ENCODE measurements at regions not wholly inside any gene's neighbourhood (a gene's known extent, or its start where the extent isn't known, plus 50 kb on each side); places are given as distances from the start of the nearest gene placed in this dataset.

- no peaks in the 10 kb centered on the region for H3K36me3 Mint-ChIP-seq
- H3K9me3 Mint-ChIP-seq: no peaks in the 10 kb centered on the region
- no peak overlapping the region for H3K4me3 Mint-ChIP-seq
- no peak for DNase-seq (ENCODE audit: extremely low spot score, unreplicated experiment)
- H3K27ac Mint-ChIP-seq: peak overlapping the region; percentile 58
- H3K27me3 Mint-ChIP-seq: no peaks in the 10 kb centered on the region
- no peak for TF ChIP-seq CTCF (conservative IDR thresholded peaks at IDR 0.05)
- peaks cover 32% of the 10 kb centered on the region for H3K4me1 Mint-ChIP-seq (ENCODE audit: unreplicated experiment)
These were observed 151.9 kb upstream of the MCTP2 start for GRCh38 chr15:94079459-94079858.

- Mint-ChIP-seq H3K27me3 (no peaks in the 10 kb centered on the region), H3K36me3 (no peaks in the 10 kb centered on the region), H3K27ac (no peak overlapping the region), H3K4me3 (no peak overlapping the region), H3K9me3 (no peaks in the 10 kb centered on the region), H3K4me1 (ENCODE audit: unreplicated experiment) (peaks cover 21% of the 10 kb centered on the region)
- DNase-seq (ENCODE audit: extremely low spot score, unreplicated experiment): no peak
- no peak for TF ChIP-seq CTCF (conservative IDR thresholded peaks at IDR 0.05)
These were observed 153.4 kb upstream of the MCTP2 start for GRCh38 chr15:94077938-94078337.

GRCh38 chr15:94075349-94075748 is 156.0 kb upstream of the MCTP2 start:
- DNase-seq (ENCODE audit: extremely low spot score, unreplicated experiment): no peak
- no peaks in the 10 kb centered on the region for H3K27me3 Mint-ChIP-seq
- no peaks in the 10 kb centered on the region for H3K36me3 Mint-ChIP-seq
- TF ChIP-seq CTCF (conservative IDR thresholded peaks at IDR 0.05): no peak
- H3K27ac Mint-ChIP-seq: no peak overlapping the region
- peaks cover 27% of the 10 kb centered on the region for H3K4me1 Mint-ChIP-seq (ENCODE audit: unreplicated experiment)
- peak overlapping the region; percentile 42 for H3K4me3 Mint-ChIP-seq
- no peaks in the 10 kb centered on the region for H3K9me3 Mint-ChIP-seq

- Mint-ChIP-seq H3K4me1 (ENCODE audit: unreplicated experiment) (peaks cover 22% of the 10 kb centered on the region), H3K27me3 (no peaks in the 10 kb centered on the region), H3K9me3 (peaks cover 20% of the 10 kb centered on the region), H3K4me3 (no peak overlapping the region), H3K36me3 (no peaks in the 10 kb centered on the region), H3K27ac (peak overlapping the region; percentile 60)
- DNase-seq (ENCODE audit: extremely low spot score, unreplicated experiment): no peak
- TF ChIP-seq CTCF (conservative IDR thresholded peaks at IDR 0.05): no peak
These were observed 160.7 kb upstream of the MCTP2 start for GRCh38 chr15:94070356-94071295.

GRCh38 chr15:94069844-94070243 is 161.5 kb upstream of the MCTP2 start:
- Mint-ChIP-seq H3K27me3 (no peaks in the 10 kb centered on the region), H3K4me3 (no peak overlapping the region), H3K4me1 (ENCODE audit: unreplicated experiment) (peaks cover 14% of the 10 kb centered on the region), H3K36me3 (no peaks in the 10 kb centered on the region), H3K27ac (peak overlapping the region; percentile 60), H3K9me3 (peaks cover 20% of the 10 kb centered on the region)
- TF ChIP-seq CTCF (conservative IDR thresholded peaks at IDR 0.05): no peak
- DNase-seq (ENCODE audit: extremely low spot score, unreplicated experiment): no peak
